Activated CD8-positive, alpha-beta T cell treated with anti-CD3 and anti-CD28 coated beads, Interleukin-2, amount 10 ng/mL, durations not matched to agents 7 days and 5 days (primary cell): ENCODE measurements at regions not wholly inside any gene's neighbourhood (a gene's known extent, or its start where the extent isn't known, plus 50 kb on each side); places are given as distances from the start of the nearest gene placed in this dataset.

Experiments used
- ATAC-seq: fragments of 150-1000 bp; cut with Tn5 transposase; one replicate; pipeline ENCODE4 v1.10.0; 2021; ENCODE audit warnings: moderate library complexity
- CTCF ChIA-PET: fragments of 350-600 bp; sonication (Branson Sonifier 250); formaldehyde crosslinking; loops from one replicate; lab custom pipeline; 2021; ENCODE audit warnings: antibody characterized with exemption; lab: Charles Lee
- POLR2A ChIA-PET: fragments of 350-600 bp; sonication (Branson Sonifier 250); formaldehyde crosslinking; loops from one replicate; lab custom pipeline; 2021; ENCODE audit warnings: antibody characterized with exemption; lab: Charles Lee
- DNase-seq: peaks from one replicate; pipeline ENCODE4 v3.0.0-alpha.2; 2020
- H3K27ac Mint-ChIP-seq: one replicate; pipeline ENCODE4 v1.8.0; 2021; ENCODE audit warnings: mild to moderate bottlenecking, mixed read lengths
- H3K27me3 Mint-ChIP-seq: one replicate; pipeline ENCODE4 v1.8.0; 2021; ENCODE audit warnings: low read depth, mixed read lengths
- H3K36me3 Mint-ChIP-seq: one replicate; pipeline ENCODE4 v1.8.0; 2021; ENCODE audit warnings: low read depth, mixed read lengths
- H3K4me1 Mint-ChIP-seq: one replicate; pipeline ENCODE4 v1.8.0; 2021; ENCODE audit warnings: low read depth, mixed read lengths
- H3K4me3 Mint-ChIP-seq: one replicate; pipeline ENCODE4 v1.8.0; 2021; ENCODE audit warnings: mild to moderate bottlenecking, mixed read lengths
- H3K9me3 Mint-ChIP-seq: one replicate; pipeline ENCODE4 v1.8.0; 2022; ENCODE audit warnings: mixed read lengths; ENCODE audit not compliant: insufficient read depth

DNA sequence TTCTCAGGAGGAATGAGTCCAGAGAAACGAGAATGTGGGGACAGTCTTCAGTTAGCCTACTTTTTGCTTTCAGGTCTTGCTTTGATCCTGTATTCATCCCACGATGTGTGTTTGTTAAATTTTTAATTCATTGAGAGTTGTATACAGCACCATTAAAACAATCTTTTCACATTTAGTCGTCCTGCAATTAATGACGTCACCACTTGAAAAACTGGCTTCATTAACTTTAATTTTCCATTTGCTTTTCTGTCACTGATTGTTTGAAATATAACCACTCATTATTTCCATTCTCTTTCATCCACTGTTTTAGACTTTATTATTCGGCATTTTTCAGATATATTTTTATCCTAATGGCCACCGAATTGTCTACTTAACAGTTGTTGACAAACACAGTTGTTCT, 146.9 kb downstream of the TFEC start:
- no peaks in the 10 kb centered on the region for H3K36me3 Mint-ChIP-seq
- DNase-seq (no peak), ATAC-seq (no peak)
- CTCF ChIA-PET = interaction anchor here (0.7 kb wide), 1 partner anchor 32 kb away, joined by 3 read pairs; no protein-coding TSS in a partner anchor
- H3K4me1 Mint-ChIP-seq = no peaks in the 10 kb centered on the region
- no peaks in the 10 kb centered on the region for H3K27me3 Mint-ChIP-seq
- POLR2A ChIA-PET = no interaction called here
- H3K9me3 Mint-ChIP-seq = no peaks in the 10 kb centered on the region
- H3K4me3 Mint-ChIP-seq = no peak overlapping the region
- no peak overlapping the region for H3K27ac Mint-ChIP-seq

DNA sequence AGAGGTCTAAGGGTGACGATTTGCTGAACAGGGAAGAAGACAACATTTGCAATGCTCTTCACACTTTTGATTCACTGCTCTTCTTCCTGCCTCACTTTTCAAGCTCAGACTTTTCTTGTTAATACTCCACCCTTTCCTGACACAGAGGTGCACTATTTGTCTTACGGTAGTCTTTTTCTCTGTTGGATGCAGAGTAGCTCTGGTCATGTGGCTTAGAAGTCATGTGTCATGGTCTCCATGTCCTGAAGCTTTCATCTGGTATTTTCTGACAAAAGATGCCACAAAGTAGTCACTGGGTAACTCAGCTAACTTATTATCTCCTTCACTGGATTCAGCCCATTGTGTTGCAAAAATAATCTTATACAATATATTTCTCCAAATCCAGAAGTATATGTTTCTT, 149.1 kb downstream of the TFEC start:
- CTCF ChIA-PET = no interaction called here

DNA sequence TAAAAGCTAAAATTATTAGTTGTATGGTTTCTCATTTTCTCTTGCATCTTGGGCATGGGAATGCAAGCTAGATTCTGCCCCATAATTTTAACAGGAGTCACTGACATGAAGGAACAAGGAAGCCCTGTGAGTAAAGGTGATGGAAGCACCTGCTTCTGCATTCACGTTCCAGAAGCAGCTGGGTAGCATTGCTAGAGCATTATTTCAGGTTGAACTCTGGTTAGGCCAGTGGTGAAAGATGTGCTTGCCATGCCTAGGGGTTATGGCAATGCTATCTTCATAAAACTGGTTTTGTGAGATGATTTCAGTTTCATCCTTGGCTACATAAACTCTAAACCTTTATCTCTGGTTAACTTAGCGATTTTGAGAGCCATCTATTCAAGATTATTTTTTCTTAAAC, 151.4 kb downstream of the TFEC start:
- POLR2A ChIA-PET = no interaction called here
- Mint-ChIP-seq H3K4me1 (no peaks in the 10 kb centered on the region), H3K27ac (no peak overlapping the region), H3K27me3 (no peaks in the 10 kb centered on the region), H3K36me3 (no peaks in the 10 kb centered on the region), H3K4me3 (no peak overlapping the region), H3K9me3 (no peaks in the 10 kb centered on the region)
- CTCF ChIA-PET = no interaction called here
- DNase-seq = no peak
- no peak for ATAC-seq

More for the DNA sequence above, 149.1 kb downstream of the TFEC start:
- no peak for DNase-seq
- Mint-ChIP-seq H3K9me3 (no peaks in the 10 kb centered on the region), H3K36me3 (no peaks in the 10 kb centered on the region), H3K27me3 (no peaks in the 10 kb centered on the region), H3K4me3 (no peak overlapping the region), H3K27ac (no peak overlapping the region), H3K4me1 (no peaks in the 10 kb centered on the region)
- ATAC-seq = no peak
- POLR2A ChIA-PET = no interaction called here

DNA sequence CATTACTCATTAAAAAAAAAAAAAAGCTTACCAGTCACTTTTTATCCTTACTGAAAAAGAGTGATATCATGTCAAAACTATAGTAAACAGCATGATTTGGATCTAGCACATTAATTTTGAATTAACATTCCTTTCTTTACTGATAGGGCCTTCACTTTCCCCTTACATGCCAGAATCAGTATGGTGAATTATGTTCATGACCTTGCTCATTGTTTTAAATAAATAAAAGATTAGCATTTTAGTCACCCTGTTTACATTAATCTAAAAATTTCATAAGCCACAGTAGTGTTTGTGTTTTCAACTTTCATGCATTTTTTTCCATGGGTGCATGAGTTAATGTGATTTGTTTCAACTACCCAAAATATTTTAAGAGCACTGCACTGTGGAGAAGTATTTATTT, 160.8 kb downstream of the TFEC start:
- DNase-seq (no peak), ATAC-seq (no peak)
- POLR2A ChIA-PET = no interaction called here
- Mint-ChIP-seq H3K27me3 (no peaks in the 10 kb centered on the region), H3K36me3 (no peaks in the 10 kb centered on the region), H3K4me3 (no peak overlapping the region), H3K4me1 (no peaks in the 10 kb centered on the region), H3K27ac (no peak overlapping the region), H3K9me3 (no peaks in the 10 kb centered on the region)
- CTCF ChIA-PET = no interaction called here

DNA sequence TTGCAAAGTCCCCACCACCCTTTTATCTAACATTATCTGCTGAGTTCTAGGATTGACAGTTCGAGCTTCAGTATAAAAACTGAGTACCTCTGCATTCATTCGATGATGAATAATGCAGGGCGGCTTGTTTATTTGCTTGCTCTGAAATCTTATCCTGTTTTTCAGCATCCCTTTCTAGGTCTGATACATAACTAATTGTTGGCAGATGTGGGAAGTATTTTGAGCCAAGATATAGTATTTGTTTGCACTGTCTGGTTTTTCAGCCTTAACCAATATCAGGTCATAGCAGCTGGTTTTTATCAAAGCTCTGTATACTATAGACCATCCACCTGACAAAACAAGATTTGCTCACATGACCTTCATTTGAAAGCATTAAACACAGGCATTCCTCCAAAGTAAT, 161.4 kb downstream of the TFEC start:
- ATAC-seq (no peak), DNase-seq (no peak)
- no peak overlapping the region for H3K27ac Mint-ChIP-seq
- ChIA-PET CTCF (no interaction called here), POLR2A (no interaction called here)
- H3K9me3 Mint-ChIP-seq = no peaks in the 10 kb centered on the region
- H3K4me1 Mint-ChIP-seq = no peaks in the 10 kb centered on the region
- no peak overlapping the region for H3K4me3 Mint-ChIP-seq
- H3K36me3 Mint-ChIP-seq = no peaks in the 10 kb centered on the region
- no peaks in the 10 kb centered on the region for H3K27me3 Mint-ChIP-seq

DNA sequence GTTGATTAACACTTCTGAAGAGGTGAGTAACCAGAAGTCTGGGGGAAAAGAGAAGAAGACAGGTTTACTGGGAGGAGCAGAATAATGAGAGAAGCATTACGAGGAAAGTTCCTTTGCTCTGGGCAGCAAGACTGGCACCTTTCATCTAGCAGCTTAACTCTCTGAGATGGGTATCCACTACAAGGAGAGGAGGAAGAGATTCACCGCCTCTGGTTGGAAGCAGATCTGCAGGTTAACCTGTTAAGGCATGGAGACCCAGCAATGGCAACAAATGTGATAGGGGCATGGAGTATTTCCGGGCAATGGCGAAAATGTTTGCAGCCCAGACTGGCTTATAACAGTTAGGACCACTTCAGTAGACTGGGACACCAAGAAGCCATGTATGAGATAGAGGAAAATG, 162.2 kb downstream of the TFEC start:
- Mint-ChIP-seq H3K27ac (no peak overlapping the region), H3K27me3 (no peaks in the 10 kb centered on the region), H3K4me3 (no peak overlapping the region), H3K9me3 (no peaks in the 10 kb centered on the region), H3K4me1 (no peaks in the 10 kb centered on the region), H3K36me3 (no peaks in the 10 kb centered on the region)
- DNase-seq (no peak), ATAC-seq (no peak)
- POLR2A ChIA-PET = no interaction called here
- CTCF ChIA-PET = no interaction called here

DNA sequence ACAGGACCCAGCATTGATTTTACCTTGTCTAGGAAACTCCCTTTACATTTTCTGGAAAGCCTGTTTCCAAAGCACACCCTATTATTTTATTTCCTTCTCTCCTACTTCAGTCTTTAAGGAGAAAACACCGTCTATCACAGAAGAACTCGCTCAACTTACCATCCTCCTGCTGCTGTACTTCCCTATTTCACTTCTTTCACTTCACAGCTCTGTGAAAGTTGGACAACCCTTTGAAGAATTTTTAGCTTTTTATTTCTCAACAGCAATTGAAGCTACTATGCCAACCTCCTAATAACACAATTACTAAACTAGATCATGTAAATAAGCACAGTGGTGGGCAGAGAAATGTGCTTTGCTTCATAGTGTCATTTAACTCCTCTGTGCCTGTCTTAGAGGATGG, 166.5 kb downstream of the TFEC start:
- no peak overlapping the region for H3K4me3 Mint-ChIP-seq
- DNase-seq (no peak), ATAC-seq (no peak)
- POLR2A ChIA-PET = no interaction called here
- H3K27ac Mint-ChIP-seq = no peak overlapping the region
- H3K27me3 Mint-ChIP-seq = no peaks in the 10 kb centered on the region
- CTCF ChIA-PET = no interaction called here
- H3K9me3 Mint-ChIP-seq = no peaks in the 10 kb centered on the region
- H3K4me1 Mint-ChIP-seq = no peaks in the 10 kb centered on the region
- H3K36me3 Mint-ChIP-seq = no peaks in the 10 kb centered on the region

DNA sequence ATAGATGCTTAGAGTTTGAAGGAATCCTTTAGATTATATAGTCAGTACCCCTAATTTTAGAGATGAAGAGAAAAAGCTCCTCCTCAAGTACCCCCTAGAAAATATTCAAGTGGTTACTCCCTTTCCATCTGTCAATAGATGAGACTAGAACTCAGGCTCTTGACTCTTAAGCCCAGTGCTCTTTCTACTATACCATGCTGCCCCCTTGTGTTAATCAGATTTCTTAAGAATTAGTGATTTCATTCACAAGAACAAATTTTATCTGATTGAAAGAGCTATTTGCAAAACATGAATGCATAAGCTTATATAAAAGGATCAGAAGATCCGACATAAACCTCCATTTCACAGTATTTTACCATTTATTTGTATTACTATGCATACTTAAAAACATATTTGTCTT, 179.3 kb downstream of the TFEC start:
- H3K27ac Mint-ChIP-seq = no peak overlapping the region
- H3K4me1 Mint-ChIP-seq = no peaks in the 10 kb centered on the region
- ATAC-seq = no peak
- POLR2A ChIA-PET = no interaction called here
- H3K4me3 Mint-ChIP-seq = no peak overlapping the region
- DNase-seq = no peak
- H3K27me3 Mint-ChIP-seq = no peaks in the 10 kb centered on the region
- no peaks in the 10 kb centered on the region for H3K36me3 Mint-ChIP-seq
- CTCF ChIA-PET = interaction anchor here (0.7 kb wide), 1 partner anchor 32 kb away, joined by 3 read pairs; no protein-coding TSS in a partner anchor
- H3K9me3 Mint-ChIP-seq = no peaks in the 10 kb centered on the region

DNA sequence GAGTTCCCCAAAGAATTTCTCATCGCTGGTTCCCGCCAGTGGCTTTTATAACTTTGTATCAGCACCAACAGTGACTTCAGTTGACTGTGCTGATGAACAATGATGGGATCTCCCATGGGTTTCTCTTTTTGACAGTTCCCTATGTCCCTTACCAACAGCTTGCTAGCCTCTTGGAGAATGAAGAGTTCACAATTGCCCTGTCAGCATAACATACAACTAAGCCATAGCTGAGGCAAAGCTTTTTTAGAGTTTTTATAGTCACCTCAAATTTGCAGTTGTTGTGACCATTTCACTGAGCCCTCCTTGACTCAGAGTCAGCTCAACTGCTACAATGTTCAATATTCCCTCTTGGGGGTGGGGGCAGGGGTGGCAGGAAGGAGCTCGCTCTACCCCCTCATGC, 179.8 kb downstream of the TFEC start:
- Mint-ChIP-seq H3K27me3 (no peaks in the 10 kb centered on the region), H3K4me3 (no peak overlapping the region), H3K4me1 (no peaks in the 10 kb centered on the region), H3K27ac (no peak overlapping the region), H3K9me3 (no peaks in the 10 kb centered on the region), H3K36me3 (no peaks in the 10 kb centered on the region)
- ChIA-PET POLR2A (no interaction called here), CTCF (no interaction called here)
- no peak for DNase-seq
- no peak for ATAC-seq

DNA sequence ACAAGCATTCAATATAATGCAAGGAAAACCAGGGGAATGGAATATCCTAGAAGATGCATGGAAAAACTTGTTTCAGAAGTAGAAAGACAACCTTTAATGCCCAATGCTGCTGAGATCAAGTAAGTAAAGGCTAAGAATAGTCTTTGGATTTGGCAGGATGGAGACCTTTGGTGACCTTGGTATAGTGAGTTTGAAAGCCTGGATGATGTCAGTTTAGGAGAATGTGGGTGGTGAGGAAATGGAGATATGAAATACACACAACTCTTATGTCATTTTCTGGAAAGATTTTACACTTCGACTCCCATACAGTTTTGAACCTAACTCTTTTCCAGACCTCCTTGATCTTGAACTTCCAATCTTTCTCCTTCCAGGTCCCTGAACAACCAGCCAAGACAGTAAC, 185.7 kb downstream of the TFEC start:
- H3K9me3 Mint-ChIP-seq = no peaks in the 10 kb centered on the region
- POLR2A ChIA-PET = no interaction called here
- no peaks in the 10 kb centered on the region for H3K4me1 Mint-ChIP-seq
- CTCF ChIA-PET = no interaction called here
- H3K4me3 Mint-ChIP-seq = no peak overlapping the region
- H3K27ac Mint-ChIP-seq = no peak overlapping the region
- H3K36me3 Mint-ChIP-seq = no peaks in the 10 kb centered on the region
- ATAC-seq = no peak
- DNase-seq = no peak
- no peaks in the 10 kb centered on the region for H3K27me3 Mint-ChIP-seq

DNA sequence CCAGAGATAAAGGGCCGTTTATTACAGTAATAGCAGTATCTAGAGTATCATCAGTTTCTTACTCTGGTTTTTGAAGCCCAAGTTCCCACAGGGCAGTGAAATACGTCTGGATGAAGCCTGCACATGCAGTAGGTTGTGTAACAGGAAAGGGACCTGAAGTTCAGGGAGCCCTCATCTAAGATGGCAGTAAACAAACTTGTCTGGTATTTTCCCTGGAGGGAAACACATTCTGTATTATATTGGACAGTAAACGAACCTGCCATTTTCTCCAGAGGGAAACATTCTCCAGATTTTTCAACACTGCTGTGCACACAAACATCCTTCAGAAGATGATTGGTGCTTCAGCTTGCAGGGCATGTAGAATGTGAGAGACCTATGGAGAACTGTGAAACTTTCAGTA, 189.9 kb downstream of the TFEC start:
- POLR2A ChIA-PET = no interaction called here
- no peak overlapping the region for H3K4me3 Mint-ChIP-seq
- no peak overlapping the region for H3K27ac Mint-ChIP-seq
- H3K9me3 Mint-ChIP-seq = no peaks in the 10 kb centered on the region
- no peaks in the 10 kb centered on the region for H3K36me3 Mint-ChIP-seq
- CTCF ChIA-PET = no interaction called here
- no peaks in the 10 kb centered on the region for H3K4me1 Mint-ChIP-seq
- H3K27me3 Mint-ChIP-seq = no peaks in the 10 kb centered on the region
- ATAC-seq (no peak), DNase-seq (no peak)

DNA sequence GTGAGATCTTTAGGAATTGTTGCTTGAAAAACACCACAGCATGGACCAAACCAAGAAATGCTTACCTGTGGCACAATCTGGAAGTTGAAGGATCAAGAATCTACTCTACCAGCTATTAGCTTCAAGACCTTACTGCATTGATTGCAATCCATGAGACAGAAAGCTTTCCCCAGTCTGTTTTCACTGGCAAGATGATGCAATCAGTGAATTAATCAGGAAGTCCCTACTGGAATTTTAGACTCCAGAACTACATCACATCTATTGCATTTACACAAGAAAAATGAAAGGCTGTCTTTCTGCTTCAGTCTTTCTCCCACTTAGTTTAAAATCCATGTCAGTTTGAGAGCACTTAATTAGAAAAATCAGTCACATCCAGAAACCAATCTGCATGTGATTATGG, 191.7 kb downstream of the TFEC start:
- CTCF ChIA-PET = no interaction called here
- POLR2A ChIA-PET = no interaction called here
- Mint-ChIP-seq H3K36me3 (no peaks in the 10 kb centered on the region), H3K4me1 (no peaks in the 10 kb centered on the region), H3K4me3 (no peak overlapping the region), H3K27me3 (no peaks in the 10 kb centered on the region), H3K9me3 (no peaks in the 10 kb centered on the region), H3K27ac (no peak overlapping the region)
- ATAC-seq (no peak), DNase-seq (no peak)

DNA sequence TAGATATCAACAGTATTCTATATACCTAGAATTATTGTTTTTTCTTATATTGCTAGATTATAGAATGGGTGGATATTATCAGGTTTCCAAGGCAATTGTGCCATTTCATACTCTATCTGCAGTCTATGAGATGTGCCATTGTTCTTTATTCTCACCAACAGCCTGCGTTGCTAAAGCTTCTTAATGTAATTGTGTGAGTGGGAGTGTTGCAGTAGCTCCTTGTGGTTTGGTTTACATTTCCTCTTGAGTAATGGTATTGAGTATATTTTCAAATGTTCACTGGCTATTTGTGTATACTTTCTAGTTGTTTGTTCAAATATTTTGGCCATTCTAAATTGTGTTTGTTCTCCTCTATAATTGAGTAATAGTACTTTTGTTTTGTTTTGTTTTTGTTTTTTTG, 199.2 kb downstream of the TFEC start:
- ChIA-PET POLR2A (no interaction called here), CTCF (no interaction called here)
- H3K36me3 Mint-ChIP-seq = no peaks in the 10 kb centered on the region
- no peak overlapping the region for H3K4me3 Mint-ChIP-seq
- H3K27ac Mint-ChIP-seq = no peak overlapping the region
- no peak for ATAC-seq
- H3K27me3 Mint-ChIP-seq = no peaks in the 10 kb centered on the region
- no peaks in the 10 kb centered on the region for H3K4me1 Mint-ChIP-seq
- no peak for DNase-seq
- no peaks in the 10 kb centered on the region for H3K9me3 Mint-ChIP-seq
